HL-60 (cell line): ENCODE measurements at regions not wholly inside any gene's neighbourhood (a gene's known extent, or its start where the extent isn't known, plus 50 kb on each side); places are given as distances from the start of the nearest gene placed in this dataset.

Experiments used
- CTCF ChIP-seq: IDR thresholded peaks from one replicate; pipeline ENCODE4 v1.5.1; 2011; ENCODE audit warnings: low read length, control low read depth, inconsistent platforms; ENCODE audit not compliant: insufficient read depth
- GABPA ChIP-seq: IDR thresholded peaks from 2 replicates; pipeline ENCODE4 v1.6.1; 2012; ENCODE audit warnings: low read depth
- POLR2AphosphoS5 ChIP-seq: IDR thresholded peaks from 2 replicates; pipeline ENCODE4 v1.6.1; 2012; ENCODE audit warnings: low read depth
- REST ChIP-seq: IDR thresholded peaks from 2 replicates; pipeline ENCODE4 v1.6.1; 2012; ENCODE audit warnings: low read depth; ENCODE audit not compliant: insufficient replicate concordance

DNA sequence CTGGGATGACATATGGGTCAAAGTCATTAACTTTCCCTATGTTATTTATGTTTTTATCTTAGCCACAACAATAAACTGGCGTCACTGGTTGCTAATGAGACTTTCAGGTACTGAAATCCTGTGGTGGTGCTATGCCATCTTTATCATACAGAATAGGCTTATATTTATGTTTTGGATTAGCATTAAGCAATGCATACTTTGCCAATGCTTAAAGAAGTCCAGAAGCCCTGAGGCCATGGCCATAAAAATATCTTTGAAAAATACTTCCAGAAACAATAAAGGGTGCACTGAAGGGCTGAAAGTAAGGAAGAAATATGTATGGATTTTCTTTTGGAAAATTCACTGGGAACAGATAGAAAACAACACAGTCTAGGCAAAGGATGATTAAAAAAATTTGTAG is 304.6 kb upstream of the SLC10A2 start:
- TF ChIP-seq CTCF (no peak), GABPA (no peak), REST (no peak), POLR2AphosphoS5 (no peak)
